Gastroesophageal sphincter (tissue), 4 donors: ENCODE measurements at regions not wholly inside any gene's neighbourhood (a gene's known extent, or its start where the extent isn't known, plus 50 kb on each side); places are given as distances from the start of the nearest gene placed in this dataset.

Experiments used
- ATAC-seq: fragments of 150-250 bp; one replicate; pipeline ENCODE4 v1.9.1; 2016; ENCODE audit warnings: mild to moderate bottlenecking, moderate library complexity
- H3K27ac ChIP-seq, 4 donors: fragments of 200-600 bp; sonication (generic) in 3 of 4; 1 replicate in 3 of 4; 2 replicates in 1 of 4; pipeline ENCODE4 v1.5.1; 2016 to 2019
- H3K27me3 ChIP-seq: fragments of 200-600 bp; sonication (generic); one replicate; pipeline ENCODE4 v1.5.1; 2019
- H3K36me3 ChIP-seq, 2 donors: fragments of 200-600 bp; sonication (generic); one replicate each; pipeline ENCODE4 v1.5.1; 2019; ENCODE audit warnings: control low read depth in 1 of 2
- H3K4me1 ChIP-seq, 3 donors: fragments of 200-600 bp; sonication (generic); 1 replicate in 2 of 3; 2 replicates in 1 of 3; pipeline ENCODE4 v1.5.1; 2016 to 2019; ENCODE audit warnings: control low read depth in 2 of 3
- H3K4me3 ChIP-seq, 2 donors: fragments of 200-600 bp; sonication (generic); one replicate each; pipeline ENCODE4 v1.5.1; 2019; ENCODE audit warnings: mild to moderate bottlenecking in 1 of 2, moderate library complexity in 1 of 2
- H3K9me3 ChIP-seq, 3 donors: fragments of 200-600 bp; sonication (generic); one replicate each; pipeline ENCODE4 v1.5.1; 2017 to 2019; ENCODE audit warnings: control low read depth in 2 of 3
- CTCF ChIP-seq, 4 experiments: fragments of 200-600 bp in 2 of 4; fragments of 450-650 bp in 2 of 4; sonication (generic) in 1 of 4; IDR thresholded peaks; one replicate each; pipeline ENCODE4 v1.5.1; 2017 to 2019; ENCODE audit warnings: antibody characterized with exemption in 4 of 4, mild to moderate bottlenecking in 2 of 4, moderate library complexity in 2 of 4
- EP300 ChIP-seq: sonication (generic); formaldehyde crosslinking; IDR thresholded peaks from one replicate; pipeline ENCODE4 v1.6.1; 2017; ENCODE audit warnings: antibody characterized with exemption, mild to moderate bottlenecking
- POLR2A ChIP-seq, 2 donors: fragments of 450-650 bp; IDR thresholded peaks; one replicate each; pipeline ENCODE4 v1.6.1; 2017; ENCODE audit warnings: antibody characterized with exemption in 2 of 2, mild to moderate bottlenecking in 2 of 2, moderate library complexity in 1 of 2
- POLR2AphosphoS5 ChIP-seq: sonication (generic); formaldehyde crosslinking; IDR thresholded peaks from one replicate; pipeline ENCODE4 v1.6.1; 2017; ENCODE audit warnings: antibody characterized with exemption
- WGBS, 2 donors: methylation state at CpG; one replicate each; pipeline ENCODE4 v1.1.5; 2018; ENCODE audit warnings: low coverage in 1 of 2; 5-methylcytosine and 5-hydroxymethylcytosine counted together

DNA sequence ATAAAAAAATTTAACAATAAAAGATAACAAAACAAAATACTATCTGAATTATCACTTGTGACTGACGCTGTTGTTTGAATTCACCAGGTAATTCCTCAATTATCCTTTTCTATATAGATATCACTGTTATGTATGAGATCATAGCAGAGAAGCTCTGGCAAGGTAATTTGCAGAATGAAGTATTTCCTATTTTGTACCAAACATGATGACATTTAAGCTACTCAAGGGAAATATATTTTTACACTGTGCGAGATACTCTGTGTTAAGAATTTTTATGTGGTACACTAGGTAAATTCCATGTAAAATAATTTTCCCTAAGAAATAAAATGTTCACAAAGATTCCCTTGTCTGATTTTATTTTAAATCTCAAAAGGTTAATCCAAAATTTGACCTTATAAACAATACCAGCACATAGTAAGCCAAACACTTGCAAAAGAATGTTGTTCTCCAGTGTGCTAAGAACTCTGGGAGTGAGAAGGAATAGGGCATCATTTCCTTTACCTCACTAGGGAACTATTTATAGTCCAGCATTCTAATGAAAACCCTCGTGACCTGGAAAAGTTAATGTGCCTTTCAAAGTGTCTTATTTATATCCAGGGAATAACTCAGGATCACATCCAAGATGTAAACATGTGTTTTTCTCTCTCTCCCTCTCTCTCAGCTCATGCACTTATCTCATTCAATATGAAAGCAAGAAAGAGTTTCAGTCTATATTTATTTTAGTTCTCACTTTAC is 115.2 kb upstream of the RAP1B start:
- peak; percentile 54 for TF ChIP-seq POLR2AphosphoS5
- TF ChIP-seq EP300 = no peak
- no peak for TF ChIP-seq CTCF (IDR thresholded peaks at IDR 0.05)
- Histone ChIP-seq H3K36me3 (no peaks in the 10 kb centered on the region), H3K27me3 (no peaks in the 10 kb centered on the region), H3K4me1 (peaks cover 0 to 12% (median 7%) of the 10 kb centered on the region in 3 donors), H3K9me3 (no peaks in the 10 kb centered on the region), H3K27ac (peak overlapping the region; percentile 39 to 68 (median 58)), H3K4me3 (no peak overlapping the region)
- peak; percentile 75 for ATAC-seq
- WGBS, 2 donors = 41 to 55% methylated on average over 3 of the region's 3 CpGs

DNA sequence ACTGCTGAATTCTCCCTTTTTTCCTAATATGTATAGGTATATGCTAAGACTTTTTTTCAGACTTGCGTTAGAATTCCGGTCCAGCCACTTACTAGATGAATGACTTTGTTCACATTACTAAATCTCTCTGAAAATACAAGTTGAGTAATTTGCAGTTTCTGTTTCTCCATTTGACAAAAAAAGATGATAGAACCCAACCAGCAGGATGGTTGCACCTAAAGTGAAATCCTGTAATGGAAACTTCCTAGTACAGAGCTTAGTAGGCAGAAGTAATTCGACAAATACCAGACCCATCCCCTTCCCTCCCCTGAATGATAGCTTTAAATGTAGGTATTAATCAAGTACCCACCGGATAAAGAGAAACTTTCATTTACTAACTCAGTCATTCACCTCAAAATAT is 113.6 kb upstream of the RAP1B start:
- Histone ChIP-seq H3K27ac (peak overlapping the region in 2 of 4 donors; percentile 4 to 17), H3K27me3 (no peaks in the 10 kb centered on the region), H3K36me3 (no peaks in the 10 kb centered on the region), H3K9me3 (no peaks in the 10 kb centered on the region), H3K4me3 (no peak overlapping the region), H3K4me1 (peaks cover 0 to 12% (median 7%) of the 10 kb centered on the region in 3 donors)
- ATAC-seq = no peak
- no peak for TF ChIP-seq CTCF (IDR thresholded peaks at IDR 0.05)
- no peak for TF ChIP-seq EP300
- no peak for TF ChIP-seq POLR2AphosphoS5
- no peak for TF ChIP-seq POLR2A (IDR thresholded peaks at IDR 0.05)
- WGBS, 2 donors = 77 to 95% methylated on average over 4 of the region's 4 CpGs

DNA sequence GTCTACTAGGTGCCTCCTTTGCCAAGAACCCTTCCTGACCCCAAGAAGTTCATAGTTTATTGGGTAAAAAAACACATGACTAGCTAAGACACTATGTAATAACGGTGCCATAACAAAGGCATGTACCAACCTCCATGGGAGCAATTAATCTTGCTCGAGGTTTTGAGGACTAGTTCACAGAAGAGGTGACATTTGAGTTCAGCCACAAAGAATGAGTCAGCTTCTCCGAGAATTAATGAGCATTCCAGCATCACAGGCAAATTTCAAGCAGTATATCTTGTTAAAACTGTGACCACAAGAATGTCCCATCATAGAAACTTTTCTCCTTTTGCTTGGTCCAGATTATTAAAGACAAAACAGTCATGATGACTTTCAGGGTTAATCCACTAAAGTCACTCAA is 113.0 kb upstream of the RAP1B start:
- TF ChIP-seq POLR2AphosphoS5 = peak; percentile 70
- no peak for TF ChIP-seq CTCF (IDR thresholded peaks at IDR 0.05)
- TF ChIP-seq EP300 = no peak
- no peak for TF ChIP-seq POLR2A (IDR thresholded peaks at IDR 0.05)
- no peaks in the 10 kb centered on the region for H3K36me3 ChIP-seq
- H3K27ac ChIP-seq = peak overlapping the region in 2 of 4 donors; percentile 4 to 17
- H3K4me1 ChIP-seq = peaks cover 0 to 12% (median 7%) of the 10 kb centered on the region in 3 donors
- ATAC-seq = peak; percentile 44
- H3K9me3 ChIP-seq = no peaks in the 10 kb centered on the region
- no peaks in the 10 kb centered on the region for H3K27me3 ChIP-seq
- H3K4me3 ChIP-seq = no peak overlapping the region
- WGBS, 2 donors = 6 to 26% methylated on average over 3 of the region's 3 CpGs

- no peaks in the 10 kb centered on the region for H3K27me3 ChIP-seq
- TF ChIP-seq CTCF (IDR thresholded peaks at IDR 0.05) (no peak), POLR2A (IDR thresholded peaks at IDR 0.05) (no peak), POLR2AphosphoS5 (no peak), EP300 (no peak)
- no peak overlapping the region for H3K4me3 ChIP-seq
- peaks cover 0 to 12% (median 7%) of the 10 kb centered on the region in 3 donors for H3K4me1 ChIP-seq
- H3K27ac ChIP-seq = no peak overlapping the region
- ATAC-seq = no peak
- H3K9me3 ChIP-seq = no peaks in the 10 kb centered on the region
- WGBS, 2 donors = 100% methylated on average over 3 of the region's 4 CpGs
- no peaks in the 10 kb centered on the region for H3K36me3 ChIP-seq
Observed at GRCh38 chr12:68498736-68499135, 112.0 kb upstream of the RAP1B start.

DNA sequence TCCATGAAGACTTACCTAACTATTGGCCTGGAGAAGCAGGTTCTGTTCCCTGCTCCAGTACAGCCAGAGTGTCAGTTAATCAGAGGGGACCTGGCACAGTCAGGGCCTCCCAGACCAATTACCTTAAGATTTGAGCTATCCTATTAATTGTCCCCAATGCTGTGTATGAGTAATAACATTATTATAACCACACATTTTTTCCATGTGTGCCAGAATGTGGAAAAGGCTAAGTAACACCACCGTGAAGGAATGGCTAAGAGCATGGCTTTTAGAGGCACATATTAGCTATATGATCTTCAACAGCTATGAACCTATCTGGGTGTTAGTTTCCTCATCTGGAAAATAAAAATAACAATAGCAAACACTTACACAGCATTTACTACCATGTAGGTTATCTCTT is 111.1 kb upstream of the RAP1B start:
- no peak for ATAC-seq
- peaks cover 0 to 12% (median 7%) of the 10 kb centered on the region in 3 donors for H3K4me1 ChIP-seq
- 61 to 88% methylated on average over 1 of the region's 1 CpG for WGBS, 2 donors

More for the DNA sequence above, 111.1 kb upstream of the RAP1B start:
- Histone ChIP-seq H3K36me3 (no peaks in the 10 kb centered on the region), H3K9me3 (no peaks in the 10 kb centered on the region), H3K4me3 (no peak overlapping the region), H3K27me3 (no peaks in the 10 kb centered on the region), H3K27ac (no peak overlapping the region)
- no peak for TF ChIP-seq EP300
- TF ChIP-seq POLR2A (IDR thresholded peaks at IDR 0.05) = no peak
- no peak for TF ChIP-seq CTCF (IDR thresholded peaks at IDR 0.05)
